Left colon (tissue), 2 donors: ENCODE measurements at regions not wholly inside any gene's neighbourhood (a gene's known extent, or its start where the extent isn't known, plus 50 kb on each side); places are given as distances from the start of the nearest gene placed in this dataset.

Experiments
- ATAC-seq: fragments of 200-7000 bp; cut with Tn5 transposase; one replicate; pipeline ENCODE4 v1.9.1; 2020; ENCODE audit warnings: mild to moderate bottlenecking, moderate library complexity
- DNase-seq, 2 donors: peaks; one replicate each; pipeline ENCODE4 v3.0.0-alpha.2; 2020
- intact Hi-C, 2 donors: fragments of 100-400 bp; cut with DNase I in 1 of 2; cut with micrococcal nuclease in 1 of 2; formaldehyde crosslinking; loops; one replicate each; pipeline versions ENCODE4 v1.11.2 to v1.14.0; 2022; cut with DNase I, micrococcal nuclease
- donor health status: DM: no; HTN: no; CAD: no.
- donor health status: DM: yes; HTN: yes; CAD: no.

DNA sequence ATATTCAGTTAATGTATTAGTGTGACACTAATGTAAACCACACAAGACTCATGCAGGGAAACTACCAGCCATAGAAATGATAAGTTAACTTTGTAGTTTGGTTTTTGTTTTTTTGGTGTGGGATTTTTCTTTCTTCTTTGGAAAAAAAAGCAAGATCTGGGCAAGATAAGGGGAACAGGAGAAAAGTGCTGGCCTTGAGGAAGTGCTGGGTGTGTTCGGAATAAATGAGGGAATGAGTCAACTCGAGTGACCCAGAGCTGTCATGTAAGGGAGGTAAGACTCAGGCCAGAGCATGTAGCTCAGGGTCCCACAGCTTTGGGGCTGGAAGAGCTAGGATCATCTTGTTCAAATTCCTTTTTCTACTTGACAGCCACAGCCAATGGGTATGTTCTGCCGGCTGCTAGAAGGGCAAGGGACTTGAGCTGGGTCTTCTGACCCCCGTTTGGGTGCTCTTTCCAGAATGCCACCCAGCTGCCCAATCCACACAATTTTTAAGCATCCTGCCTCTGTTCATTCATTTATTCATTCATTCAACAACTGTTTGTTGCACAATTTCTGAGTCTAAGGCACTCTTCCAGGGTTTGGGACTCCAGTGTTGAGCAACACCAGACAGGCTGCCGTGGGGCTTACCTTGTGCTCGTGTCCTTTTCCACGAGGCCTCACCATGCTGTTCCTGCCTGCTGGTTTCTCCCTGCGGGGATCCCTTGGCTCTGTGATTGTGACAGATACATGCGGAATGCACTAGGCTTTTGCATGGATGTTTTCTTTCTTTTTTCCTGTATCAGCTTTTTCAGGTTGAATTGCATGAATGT is 54.5 kb downstream of the CLDN34 start:
- ATAC-seq (peak; percentile 46), DNase-seq (no peak)
- intact Hi-C loops = no loop called here

DNA sequence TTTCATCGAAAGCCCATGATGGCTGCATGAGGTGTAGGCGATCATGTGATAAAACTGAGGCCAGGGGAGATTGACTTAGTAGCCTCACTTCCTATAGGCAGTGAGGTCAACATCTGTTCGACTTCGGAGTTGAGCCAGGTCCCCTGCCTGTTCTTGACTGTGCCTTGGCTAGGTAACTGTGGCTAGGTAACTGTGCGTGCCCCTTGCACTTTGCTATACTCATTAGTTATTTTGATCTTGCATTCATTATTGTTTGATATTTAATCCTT is 55.0 kb downstream of the CLDN34 start:
- intact Hi-C loops = no loop called here

GRCh38 chrX:10022580-10023245 is 55.6 kb downstream of the CLDN34 start:
- intact Hi-C loops = no loop called here
- DNase-seq = peak in 1 of 2 donors; percentile 48
- peak; percentile 64 for ATAC-seq

More for the DNA sequence above, 55.0 kb downstream of the CLDN34 start:
- ATAC-seq (no peak), DNase-seq (no peak)

DNA sequence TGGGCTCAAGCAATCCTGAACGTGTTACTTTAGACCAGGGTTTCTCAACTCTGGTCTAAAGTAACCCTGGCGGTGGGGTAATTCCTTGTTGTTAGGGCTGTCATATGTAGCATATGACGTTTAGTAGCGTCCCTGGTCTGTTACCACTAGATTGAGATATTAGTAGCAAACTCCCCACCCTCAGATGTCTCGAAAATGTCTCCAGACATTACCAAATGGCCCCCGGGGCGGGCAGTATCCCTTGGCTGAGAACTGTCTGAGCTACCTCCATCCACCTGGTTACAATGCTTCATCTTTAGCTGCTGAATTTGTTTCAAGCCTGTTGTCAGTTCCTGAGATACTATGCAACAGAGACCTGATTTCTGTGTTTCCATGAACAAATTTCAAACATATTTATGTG is 56.7 kb downstream of the CLDN34 start:
- no peak for DNase-seq
- intact Hi-C loops = no loop called here

DNA sequence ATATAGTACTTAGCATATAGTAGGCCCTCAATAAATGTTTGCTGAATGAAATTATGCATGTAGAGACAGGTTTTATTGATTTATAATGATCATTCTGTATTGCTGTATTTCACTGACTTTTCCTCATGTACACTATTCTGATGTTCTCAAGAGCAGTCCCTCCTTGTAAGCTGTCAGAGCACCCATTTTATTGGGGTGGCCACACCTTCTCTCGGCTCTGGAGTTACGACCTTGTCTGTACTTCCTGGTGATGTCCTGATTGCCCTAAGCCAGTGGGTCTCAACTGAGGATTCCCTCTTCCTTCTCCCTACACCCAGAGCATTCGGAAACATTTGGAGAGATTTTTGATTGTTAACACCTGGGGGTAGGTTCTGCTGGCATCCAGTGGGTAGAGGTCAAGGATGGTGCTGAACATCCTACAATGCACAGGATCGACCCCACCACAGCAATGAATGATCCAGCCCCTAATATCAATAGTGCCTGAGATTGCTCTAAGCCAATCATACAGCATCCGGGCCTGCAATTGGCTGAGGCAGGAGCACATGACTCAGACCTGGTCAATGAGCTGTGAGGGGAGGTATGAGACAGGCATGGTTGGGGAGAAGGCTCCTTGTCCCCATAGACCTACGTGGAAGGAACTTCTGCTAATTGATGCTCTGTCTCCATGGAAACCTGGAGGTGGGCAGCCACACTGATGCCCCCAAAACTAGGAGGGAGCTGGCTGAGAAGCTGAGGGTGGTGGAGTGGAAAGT is 58.8 kb downstream of the CLDN34 start:
- intact Hi-C loops = no loop called here
- ATAC-seq (peak; percentile 86), DNase-seq (no peak)

More for the DNA sequence above, 56.7 kb downstream of the CLDN34 start:
- ATAC-seq = no peak

- DNase-seq = no peak
- no peak for ATAC-seq
- intact Hi-C loops = no loop called here
These were observed 61.3 kb downstream of the CLDN34 start for GRCh38 chrX:10028283-10029104.

DNA sequence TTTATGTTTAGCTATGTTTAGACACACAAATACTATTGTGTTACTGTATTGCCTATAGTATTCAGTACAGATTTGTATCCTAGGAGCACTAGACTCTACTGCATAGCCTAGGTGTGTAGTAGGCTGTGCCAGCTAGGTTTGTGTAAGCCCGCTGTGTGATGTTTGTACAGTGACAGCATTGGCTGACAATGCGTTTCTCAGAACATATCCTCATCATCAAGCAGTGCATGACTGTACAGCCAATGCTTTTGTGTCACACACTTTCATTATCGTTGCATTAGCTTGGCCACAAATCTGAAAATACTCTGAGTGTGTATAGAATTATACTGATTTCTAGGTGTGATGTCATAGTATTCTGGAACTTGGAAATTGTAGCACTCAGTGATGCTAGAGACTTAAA is 63.4 kb downstream of the CLDN34 start:
- no peak for ATAC-seq
- intact Hi-C loops = no loop called here
- no peak for DNase-seq

GRCh38 chrX:10031746-10032145 is 64.6 kb downstream of the CLDN34 start:
- intact Hi-C loops = no loop called here
- no peak for ATAC-seq
- no peak for DNase-seq

DNA sequence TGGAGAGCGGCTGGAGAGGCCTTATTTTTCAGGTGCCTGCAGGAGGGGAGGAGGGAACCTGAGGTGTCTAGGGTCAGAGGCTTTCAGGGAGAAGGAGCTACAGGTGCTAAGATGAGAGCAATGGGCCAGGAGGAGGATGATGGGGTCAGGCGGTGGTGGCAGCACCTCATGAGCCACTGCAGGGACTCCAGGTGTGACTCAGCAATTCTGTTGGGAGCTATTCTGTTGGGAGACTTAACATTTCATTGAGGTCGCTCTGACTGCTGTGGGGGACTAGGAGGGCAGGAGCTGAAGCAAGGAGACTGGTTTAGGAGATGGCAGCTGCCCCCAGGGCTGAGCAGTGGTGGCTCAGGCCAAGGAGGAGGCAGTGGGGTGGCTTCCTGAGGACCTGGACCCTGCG is 65.0 kb downstream of the CLDN34 start:
- ATAC-seq = no peak
- intact Hi-C loops = no loop called here
- DNase-seq = no peak

- ATAC-seq (no peak), DNase-seq (no peak)
- intact Hi-C loops = no loop called here
These were observed 66.3 kb downstream of the CLDN34 start for GRCh38 chrX:10033375-10034007.

DNA sequence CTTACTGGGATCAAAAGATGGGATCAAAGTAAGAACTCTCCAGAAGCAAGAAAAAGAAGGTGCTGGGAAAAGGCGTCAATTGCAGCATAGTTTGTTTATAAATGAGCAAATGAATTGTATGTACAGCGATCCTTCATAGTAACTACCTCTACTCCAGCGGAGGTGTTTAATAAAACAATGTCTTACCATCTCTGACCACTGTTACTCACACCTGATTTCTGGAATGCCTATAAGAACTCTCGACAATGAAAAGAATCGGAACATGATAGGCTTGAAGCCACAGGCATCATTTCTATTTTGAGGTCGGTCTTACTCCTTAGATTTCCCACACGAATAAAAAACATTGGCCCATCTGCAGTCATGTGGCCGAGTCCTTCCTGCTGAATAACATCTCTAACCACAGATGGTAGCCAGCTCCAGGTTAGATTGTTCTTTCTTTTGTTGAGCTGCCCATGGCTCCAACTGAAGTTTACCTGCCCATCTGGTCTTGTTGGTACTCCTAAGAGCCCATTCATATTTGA is 67.6 kb downstream of the CLDN34 start:
- no peak for ATAC-seq
- intact Hi-C loops = no loop called here
- DNase-seq = no peak

GRCh38 chrX:10038585-10038984 is 71.4 kb downstream of the CLDN34 start:
- DNase-seq (no peak), ATAC-seq (no peak)
- intact Hi-C loops = no loop called here

DNA sequence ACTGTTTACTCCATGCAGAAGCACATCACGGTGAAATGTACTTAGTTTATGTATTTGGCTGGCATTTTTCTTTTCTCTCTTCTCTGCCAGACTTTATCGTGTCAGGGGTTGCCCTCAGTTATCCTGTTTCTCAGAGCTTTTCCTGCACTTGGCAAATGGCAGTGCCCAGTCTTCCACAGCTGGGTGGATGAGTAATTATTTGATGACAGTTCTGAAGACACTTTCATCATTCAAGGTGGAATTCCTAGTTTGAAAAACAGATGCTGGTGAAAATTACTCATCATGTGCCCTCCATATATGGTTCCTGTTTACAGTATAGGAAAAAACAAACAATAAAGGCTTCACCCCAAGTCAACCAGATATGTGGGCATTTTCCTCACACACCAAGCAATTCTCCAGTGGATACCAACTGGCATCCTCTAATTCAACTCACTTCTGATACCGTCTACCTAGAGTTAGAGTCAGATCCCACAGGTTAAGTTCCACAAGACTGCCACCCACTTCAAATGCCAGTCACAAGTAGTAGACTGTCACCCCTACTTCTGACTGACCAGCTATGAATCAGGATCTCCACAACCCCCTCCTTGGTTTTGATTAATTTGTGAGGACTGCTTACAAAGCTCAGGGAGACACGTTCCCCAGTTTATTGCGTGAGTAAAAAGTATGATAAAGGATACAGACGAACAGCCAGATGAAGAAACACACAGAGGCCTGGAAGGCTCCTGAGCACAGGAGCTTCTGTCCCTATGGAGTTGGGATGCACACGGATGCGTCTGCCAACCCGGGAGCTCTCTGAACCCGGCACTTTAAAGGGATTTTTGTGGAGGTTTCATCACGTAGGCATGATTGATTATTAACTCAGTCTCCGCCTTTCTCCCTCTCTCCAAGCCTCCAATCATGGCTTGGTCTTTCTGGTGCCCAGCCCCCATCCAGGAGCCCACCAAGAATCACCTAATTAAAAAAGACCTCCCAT is 72.9 kb downstream of the CLDN34 start:
- no peak for DNase-seq
- intact Hi-C loops = no loop called here
- no peak for ATAC-seq

- ATAC-seq = no peak
- intact Hi-C loops = no loop called here
- DNase-seq = no peak
These were observed 73.8 kb downstream of the CLDN34 start for GRCh38 chrX:10040961-10041360.

- ATAC-seq = no peak
- no peak for DNase-seq
- intact Hi-C loops = no loop called here
These were observed 74.2 kb downstream of the CLDN34 start for GRCh38 chrX:10041383-10041782.

- intact Hi-C loops = no loop called here
- no peak for ATAC-seq
These were observed 74.9 kb downstream of the CLDN34 start for GRCh38 chrX:10042055-10042454.

GRCh38 chrX:10043386-10043785 is 76.2 kb downstream of the CLDN34 start:
- no peak for ATAC-seq
- intact Hi-C loops = no loop called here
- no peak for DNase-seq

More at GRCh38 chrX:10042055-10042454, 74.9 kb downstream of the CLDN34 start:
- no peak for DNase-seq
